Anterior cingulate cortex (tissue), 58 donors: ENCODE measurements at regions not wholly inside any gene's neighbourhood (a gene's known extent, or its start where the extent isn't known, plus 50 kb on each side); places are given as distances from the start of the nearest gene placed in this dataset.

Experiments
- DNase-seq, 58 donors: peaks; one replicate each; lab custom pipeline; 2025; lab: John Stamatoyannopoulos, UW

DNA sequence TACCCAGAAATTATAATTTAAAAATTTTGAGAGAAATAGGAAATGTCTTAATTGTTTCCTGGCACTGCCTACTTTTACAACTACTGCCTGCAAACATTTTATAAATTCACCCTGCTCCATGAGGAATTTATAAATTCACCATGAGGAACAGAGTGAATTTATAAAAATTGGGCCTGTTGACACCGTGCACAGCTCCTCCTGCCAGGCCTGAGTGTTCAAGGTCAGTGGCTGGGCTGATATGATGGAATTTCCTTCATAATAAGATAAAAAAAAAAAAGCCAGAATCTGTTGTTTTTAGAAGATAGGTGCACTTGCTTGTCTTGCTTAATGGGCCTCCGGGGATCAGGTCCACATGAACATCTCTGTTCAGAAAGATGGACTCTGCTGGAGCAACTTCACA is 151.7 kb upstream of the RASGEF1B start:
- DNase-seq = no peak

DNA sequence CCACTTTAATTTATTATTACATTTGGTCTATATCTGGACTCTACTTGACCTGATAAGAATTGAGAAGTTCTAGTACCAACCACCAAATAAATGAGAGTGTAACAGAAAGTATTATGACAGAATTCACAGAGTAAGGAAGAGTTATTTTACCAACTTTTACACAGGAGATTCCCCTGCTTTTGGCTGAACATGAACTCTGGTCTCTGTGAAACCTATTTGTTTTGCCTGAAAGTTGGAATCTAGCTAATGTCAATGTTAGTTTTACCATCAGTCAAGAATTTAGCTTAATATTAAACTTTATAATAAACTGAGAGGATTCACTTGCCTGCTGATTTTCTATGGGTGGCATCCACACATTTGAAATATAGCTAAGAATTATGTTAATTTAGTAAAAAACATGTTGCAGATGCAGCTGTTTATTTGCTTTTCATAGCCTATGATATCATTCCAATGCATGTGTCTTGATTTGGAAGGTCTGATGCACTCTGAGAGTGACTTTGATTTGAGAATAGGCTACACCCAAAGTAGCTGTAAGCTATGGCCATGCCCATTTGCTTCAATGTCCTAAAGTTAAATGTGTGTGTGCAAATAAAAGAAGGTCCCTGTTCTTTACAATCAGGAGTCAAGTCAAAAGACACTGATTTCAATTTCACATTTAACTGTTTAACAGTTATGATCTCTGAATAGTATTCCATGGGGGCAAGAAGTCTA is 150.9 kb upstream of the RASGEF1B start:
- no peak for DNase-seq

DNA sequence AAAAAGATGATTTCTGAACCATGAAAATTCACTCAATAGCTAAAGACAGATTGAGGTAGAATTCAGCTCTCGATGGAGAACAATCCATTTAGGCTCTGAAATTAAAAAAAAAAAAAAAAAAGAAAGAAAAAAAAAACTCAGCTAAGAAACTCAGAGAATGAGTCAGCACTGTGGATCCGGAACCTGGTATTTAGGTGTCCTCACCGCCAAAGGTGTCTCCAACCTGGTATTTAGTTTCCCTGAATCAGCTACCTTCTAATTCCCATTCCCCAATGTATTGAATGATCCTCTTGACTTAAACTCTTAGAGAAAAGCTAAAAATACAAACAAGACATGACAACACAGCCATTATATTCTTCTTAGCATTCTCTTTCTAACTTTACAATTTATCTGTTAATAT is 150.3 kb upstream of the RASGEF1B start:
- DNase-seq = no peak

DNA sequence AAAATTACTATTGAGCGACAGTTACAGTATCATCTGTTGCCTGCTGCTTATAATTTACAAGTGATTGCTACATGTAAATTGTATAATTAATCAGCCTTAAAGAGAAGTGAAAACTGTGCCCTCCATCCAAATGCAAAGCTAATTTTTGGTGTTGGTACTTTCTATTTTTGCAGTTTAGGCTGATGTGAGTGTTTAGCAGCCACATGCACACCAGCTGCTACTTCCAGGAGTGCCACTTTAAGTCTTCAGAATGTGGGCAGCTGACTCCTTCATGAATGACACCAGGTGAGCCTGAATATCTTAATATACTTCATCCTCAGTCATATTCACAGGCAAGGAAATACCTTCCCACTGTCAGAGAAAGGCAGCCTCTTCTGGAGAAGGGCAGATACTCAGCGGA is 149.8 kb upstream of the RASGEF1B start:
- DNase-seq = no peak

DNA sequence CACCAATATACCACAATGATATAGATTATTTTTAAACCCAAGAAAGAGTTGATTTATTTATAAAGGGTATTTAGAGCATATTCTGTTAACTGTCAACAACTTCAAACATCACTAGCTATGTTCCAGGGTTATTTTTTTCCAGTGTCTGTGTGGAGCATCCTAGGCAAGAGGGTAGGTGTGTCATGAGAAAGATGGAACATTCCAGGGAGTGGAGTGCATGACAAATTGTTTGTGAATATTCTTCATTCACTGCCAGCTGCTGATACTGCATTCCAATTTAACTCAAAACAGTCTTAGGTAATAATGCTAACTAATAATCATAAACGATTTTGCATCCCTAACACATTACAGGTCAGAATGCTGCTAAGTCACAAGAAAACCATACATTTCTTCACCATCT is 148.7 kb upstream of the RASGEF1B start:
- DNase-seq = no peak

DNA sequence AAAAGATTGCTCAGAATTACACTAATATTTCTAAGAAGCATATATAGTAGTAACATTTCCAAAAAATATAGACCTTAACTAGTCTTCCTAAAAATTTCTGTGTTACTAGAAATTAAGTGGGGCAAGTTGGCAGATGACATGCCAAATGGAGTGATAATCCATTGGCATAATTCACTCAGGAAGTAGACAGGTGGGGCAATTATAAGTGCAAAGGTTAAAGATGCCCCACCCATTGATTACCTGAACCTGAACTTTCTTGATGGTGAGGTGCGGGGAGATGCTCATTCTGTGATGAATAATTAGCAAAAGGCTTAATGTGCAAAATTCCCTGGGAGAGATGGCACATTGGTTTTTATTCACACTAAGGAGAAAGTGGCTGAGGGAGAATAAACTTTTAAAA is 145.8 kb upstream of the RASGEF1B start:
- DNase-seq = no peak

DNA sequence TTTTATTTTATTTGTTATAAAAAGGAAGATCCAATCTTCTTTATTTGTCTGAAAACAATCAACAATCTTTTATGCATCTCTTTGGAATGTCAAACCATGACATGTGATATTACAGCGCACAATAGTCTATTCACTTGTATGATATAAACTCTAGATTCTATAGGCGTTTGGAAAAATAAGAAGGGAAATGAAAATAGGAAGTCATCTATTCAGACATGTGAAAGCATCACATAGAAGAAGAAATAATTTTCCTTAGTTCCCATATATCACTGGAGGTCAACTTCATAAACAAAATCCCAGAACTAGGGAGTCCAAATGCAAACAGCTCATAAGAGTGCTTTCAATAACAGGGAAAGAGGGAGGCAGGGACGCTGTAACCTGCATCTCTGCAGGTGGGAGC is 139.5 kb upstream of the RASGEF1B start:
- no peak for DNase-seq

DNA sequence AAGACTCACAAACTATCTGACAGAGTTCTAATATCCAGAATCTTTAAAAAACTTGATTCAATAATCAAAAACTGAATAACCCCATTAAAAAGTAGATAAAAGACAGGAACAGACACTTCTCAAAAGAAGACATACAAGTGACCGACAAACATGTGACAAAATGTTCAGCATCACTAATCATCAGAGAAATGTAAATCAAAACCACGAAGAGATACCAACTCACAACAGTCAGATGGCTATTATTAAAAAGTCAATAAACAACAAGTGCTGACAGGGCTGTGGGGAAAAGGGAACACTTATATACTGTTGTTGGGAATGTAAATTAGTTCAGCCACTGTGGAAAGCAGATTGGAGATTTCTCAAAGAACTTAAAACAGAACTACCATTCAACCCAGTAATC is 138.1 kb upstream of the RASGEF1B start:
- no peak for DNase-seq

DNA sequence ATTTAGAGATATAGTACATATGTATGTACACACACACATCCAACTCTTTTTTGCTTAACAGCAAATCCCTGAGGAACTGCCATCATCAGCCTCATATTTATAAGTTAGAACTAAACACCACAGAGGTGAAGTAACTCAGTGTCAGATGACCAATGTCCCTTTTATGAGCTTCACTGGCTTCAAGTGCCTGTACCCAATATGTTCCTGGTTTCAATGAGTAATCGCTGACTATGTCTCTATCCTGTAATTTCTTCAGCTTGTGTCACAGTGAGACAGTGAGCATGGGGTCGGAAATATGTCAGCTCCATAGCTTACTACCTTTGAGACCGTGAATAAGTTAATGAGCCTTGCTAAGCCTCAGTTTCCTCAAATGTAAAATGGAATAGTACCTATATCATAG is 136.2 kb upstream of the RASGEF1B start:
- no peak for DNase-seq

DNA sequence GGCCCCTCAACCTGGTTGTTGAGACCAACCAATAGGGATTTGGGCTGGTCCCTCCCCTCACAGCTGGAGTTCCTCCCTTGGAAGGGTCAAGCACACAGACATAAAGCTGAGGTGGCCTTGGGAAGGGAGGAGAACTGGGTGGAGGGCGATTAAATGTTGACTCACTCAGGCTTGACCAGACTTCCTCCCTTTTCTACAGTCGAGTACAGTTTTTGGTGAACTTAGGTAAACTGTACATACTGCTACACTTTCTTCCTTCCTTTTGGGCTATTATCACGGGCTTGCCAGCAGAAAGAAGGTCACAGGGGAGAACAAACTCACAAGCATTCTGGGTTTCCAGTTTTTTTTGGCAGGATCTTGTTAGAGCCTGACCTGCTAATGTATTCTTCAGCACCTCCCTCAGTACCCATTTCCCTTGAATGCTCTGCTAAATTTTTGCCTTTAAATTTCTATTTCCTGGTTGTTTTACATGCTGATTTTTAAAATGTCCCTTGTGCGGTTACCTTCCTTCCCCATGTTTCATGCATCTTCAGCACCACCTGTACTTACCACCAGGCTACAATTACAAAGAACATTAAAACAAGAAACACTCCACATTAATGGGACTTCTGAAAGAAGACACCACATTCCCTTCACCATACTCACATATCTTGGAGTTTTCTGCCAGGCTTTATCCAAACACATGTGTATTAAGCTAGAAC is 135.2 kb upstream of the RASGEF1B start:
- no peak for DNase-seq

DNA sequence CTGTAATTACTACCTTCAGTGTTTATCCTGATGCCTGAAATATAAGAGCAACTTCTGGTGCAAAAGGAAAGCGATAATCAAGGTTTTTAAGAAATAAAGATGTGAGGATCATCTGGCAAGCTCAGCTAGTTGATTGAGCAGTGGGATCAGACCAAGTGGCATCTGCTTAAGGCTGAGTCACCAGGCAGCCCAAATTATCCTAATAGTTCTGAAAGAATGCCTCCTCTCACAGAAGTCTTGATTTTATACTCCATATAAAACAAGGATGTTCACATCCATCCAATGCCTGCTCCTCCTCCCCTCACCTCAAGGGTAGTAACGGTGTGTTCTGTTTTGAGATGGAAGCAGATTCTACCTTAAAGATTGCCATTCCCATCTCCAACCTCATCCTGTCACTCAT is 134.5 kb upstream of the RASGEF1B start:
- DNase-seq = no peak

DNA sequence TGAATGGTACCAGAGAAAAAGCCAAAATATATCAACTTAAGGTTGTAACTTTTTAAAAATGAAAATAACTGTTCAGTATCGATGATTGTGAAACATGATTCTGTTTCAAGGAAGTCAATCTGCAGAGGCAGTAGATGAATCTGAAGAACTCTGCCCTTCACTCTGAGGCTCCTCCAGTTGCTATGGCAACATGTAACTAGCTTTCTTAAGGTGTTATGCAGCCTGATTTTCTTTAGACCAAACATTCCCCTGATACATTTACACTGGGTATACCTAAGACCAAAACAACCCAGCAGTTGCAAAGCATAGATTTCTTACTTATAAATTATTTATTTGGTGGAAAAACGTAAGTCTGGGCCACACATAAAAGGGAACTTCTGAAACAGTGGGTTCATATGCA is 133.6 kb upstream of the RASGEF1B start:
- DNase-seq = no peak

DNA sequence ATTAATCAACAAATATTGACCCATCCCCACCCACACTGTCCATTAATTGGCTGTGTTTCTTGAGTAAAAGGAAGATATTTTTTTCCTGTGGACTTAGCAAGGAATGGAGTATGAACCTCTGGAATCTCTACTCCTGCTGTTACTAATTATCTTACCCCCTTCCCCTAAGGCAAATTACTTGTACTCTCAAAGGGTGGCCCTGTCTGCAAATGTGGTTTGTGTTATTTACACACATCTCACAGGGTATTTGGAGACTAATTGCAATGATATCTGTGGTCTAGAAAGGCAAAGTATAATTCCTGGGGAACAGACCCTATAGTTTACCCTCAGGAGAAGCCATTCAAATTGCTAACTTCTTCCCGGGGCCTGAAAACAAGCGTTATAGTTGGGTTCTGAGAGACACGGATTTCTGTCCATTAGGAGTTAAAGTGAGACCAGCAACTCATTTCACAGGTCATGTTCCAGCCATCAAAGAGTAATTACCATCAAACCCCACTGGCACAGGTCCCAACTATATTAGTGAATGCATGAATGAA is 133.0 kb upstream of the RASGEF1B start:
- no peak for DNase-seq

DNA sequence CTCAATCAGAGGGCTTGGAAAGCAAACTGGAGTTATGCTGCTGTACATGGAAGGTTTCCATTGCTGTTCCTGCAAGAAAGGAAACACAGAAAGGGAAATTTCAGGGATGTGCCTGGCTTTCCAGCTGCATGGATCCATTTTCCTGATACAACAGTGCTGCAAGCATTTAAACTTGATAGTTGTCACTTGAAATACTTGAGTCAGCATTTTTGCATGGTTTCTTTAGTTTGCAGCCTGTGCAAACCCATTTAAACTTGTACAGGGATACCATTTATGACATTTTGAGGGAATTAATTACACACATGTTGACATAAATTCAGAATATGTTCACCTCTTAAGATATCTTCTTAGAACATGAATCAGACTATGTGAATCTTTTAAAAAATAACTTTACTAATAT is 131.1 kb upstream of the RASGEF1B start:
- no peak for DNase-seq

DNA sequence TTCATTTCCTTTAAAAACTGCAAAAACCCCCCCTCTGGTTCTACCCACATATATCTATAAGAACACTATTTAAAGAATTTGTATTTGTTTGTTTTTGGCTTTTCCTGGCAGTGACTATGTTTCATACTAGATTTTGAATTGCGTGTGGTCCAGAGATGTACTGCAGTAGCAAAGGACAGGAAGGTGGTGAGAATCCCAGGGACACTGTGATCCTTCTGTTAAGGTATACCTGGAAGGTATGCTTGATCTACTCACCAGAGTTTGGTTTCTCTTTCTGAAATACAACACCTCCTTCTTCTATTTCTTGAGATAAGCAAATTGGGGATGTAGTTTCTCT is 129.6 kb upstream of the RASGEF1B start:
- DNase-seq = no peak

DNA sequence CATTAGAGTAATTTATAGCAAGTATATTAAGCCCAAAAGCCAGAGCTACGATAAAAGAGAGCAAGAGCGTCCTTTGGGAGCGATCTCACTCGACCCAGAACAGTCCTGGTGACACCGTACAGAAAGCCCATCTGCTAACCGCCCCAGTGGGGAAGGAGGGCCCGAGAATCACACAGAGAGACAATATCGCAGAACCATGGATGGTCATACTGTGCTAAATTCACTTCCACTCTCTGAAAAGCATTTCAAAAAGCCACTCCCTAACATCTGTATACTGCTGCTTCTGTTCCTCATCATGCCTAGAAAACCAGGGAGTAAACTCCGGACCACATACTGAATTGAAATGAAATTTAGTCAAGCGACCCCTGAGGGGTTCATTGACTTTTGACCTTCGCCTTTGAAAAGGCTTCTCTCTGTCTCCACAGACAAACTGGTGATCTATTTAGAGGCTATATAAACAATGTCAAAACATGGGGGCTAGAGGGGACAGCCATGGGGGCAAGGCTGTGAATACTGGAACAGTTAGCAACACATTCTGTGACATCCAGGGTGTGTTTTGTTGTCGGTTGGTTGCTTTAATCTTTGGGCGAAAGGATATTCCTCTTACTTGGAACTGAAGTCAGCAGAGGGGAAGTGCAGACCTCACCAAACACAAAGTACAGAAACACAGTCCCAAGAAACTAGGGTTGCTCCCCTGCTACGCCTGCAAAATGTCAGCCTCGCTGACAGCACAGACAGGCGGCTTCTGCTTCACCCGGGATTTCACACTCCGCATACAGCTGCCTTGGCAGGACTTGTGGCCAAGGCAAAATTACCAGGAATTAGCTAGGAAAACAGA is 129.0 kb upstream of the RASGEF1B start:
- DNase-seq = no peak

DNA sequence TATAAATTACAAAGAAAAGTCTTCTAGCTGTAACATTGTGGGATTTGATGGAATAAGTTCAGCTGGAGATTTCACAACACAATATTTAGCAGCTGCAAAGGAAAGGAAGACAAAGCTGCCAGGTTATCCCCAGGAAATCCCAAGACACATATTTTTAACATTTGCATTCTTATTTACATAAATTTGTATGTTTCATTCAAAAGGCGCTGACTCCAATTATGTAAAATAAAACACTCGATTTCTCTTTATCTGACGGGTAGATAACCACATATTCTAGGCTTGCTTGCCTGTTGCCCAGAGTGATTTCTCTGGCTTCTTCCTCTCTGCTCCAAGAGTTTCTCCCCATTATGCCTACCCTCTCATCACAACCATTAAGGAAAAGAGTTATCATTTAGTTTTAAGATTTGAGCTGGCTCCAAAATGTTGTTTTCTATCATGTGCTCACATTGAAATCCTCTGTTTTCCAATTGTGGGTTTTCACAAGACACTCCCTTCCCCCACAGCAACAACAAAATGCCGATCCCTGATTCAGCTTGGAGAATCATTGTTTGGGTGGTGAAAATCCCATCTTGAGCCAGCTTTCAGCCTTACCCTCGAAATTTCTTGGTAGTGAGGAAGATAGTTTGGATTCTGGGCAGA is 128.2 kb upstream of the RASGEF1B start:
- DNase-seq = no peak

DNA sequence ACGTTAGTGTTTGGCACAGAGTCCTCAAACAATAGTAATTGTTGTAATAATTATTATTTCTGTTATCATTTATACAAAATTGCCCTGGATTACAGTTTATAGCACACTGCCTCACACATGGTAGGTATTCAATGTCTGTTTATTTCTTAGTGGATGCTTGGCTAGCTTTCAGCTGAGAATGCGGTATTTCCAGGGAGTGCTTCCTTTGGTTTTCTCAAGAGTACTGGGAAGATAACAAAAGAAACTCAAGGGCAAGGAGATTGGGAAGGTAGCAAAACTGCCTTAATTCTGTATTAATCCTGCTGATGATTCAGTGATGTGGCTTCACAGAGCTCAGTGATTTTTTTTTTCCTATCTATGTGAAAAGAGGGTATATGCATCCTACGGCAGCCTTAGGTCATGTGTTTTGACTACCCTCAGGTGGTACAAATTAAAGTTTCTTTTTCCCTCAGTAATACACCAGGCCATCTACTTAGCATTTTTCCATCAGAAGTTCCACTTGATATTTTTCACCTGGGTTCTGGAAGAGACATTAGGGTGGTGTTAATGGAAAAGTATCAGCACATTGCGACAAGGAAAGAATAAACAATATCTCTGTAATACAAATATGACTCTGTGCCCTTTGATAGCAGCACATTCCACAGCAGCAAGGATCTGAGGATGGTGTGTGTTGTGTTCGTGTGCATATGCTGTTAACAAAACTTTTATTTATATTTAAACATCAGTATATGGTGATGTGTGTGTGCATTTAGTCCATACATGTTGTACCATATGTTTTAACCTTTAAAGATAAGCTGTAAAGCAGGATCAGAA is 124.3 kb upstream of the RASGEF1B start:
- no peak for DNase-seq

DNA sequence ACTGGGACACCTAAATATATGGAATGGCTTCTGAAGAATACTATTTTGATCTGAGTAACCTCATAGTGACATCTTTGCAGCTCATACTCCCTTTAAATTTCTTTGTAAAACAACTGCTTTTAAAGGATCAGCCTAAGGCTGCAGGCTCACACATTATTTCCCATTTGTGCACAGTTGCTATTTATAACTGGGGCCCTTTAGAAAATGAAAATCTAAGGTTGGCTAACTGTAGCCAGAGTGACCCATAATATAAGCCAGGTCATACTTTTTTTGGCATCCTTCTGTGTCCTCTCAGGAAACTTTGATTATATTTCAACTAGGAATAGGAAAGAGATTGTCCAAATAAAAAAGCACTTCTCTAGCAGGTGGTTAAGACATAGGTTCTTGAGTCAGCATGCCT is 123.6 kb upstream of the RASGEF1B start:
- no peak for DNase-seq
